ENCODE measurements at regions not wholly inside any gene's neighbourhood (a gene's known extent, or its start where the extent isn't known, plus 50 kb on each side); places are given as distances from the start of the nearest gene placed in this dataset.

DNA sequence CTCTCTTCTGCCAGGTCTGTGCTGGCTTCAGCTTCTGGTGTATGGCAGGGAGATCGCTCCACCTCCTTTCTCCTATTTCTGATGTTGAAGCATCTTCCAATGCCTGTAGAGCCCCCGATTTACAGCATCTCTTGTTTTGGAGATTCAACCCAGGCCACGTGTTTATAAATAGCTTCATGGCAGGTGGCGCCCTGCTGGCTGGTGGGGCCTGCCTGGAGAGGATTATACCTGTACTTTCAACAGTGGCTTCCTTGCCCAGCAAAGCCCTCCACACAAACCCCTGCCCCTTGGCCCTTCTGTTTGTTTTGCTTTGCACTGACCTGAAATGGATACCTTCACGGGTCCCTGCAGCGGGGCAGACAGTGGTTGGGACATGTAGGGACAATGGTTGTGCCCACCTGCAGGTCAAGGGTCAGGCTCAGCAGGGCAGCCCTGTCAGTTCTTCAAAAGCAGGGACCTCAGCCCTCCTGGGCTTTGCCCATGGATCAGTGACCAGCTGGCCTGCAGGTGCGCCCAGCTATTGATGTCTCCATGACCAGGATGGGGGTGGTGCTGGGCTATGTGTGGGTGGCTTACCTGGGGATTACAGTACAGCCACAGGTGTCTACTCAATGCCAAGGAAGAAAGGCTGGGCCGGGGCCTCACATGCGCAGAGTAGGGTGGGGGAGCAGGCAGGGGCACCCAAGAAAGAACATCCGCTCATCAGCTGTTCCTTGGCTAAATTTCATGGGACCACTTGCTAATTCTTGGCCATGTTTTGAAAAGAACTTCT is 112.7 kb upstream of the PRR23C start:
- WGBS, 2 donors: 76 to 84% methylated on average over 10 of the region's 10 CpGs

GRCh38 chr3:139159356-139159755 is 114.7 kb upstream of the PRR23C start:
- no peak for TF ChIP-seq POLR2A (IDR thresholded peaks at IDR 0.05)
- TF ChIP-seq, protein P1, sequence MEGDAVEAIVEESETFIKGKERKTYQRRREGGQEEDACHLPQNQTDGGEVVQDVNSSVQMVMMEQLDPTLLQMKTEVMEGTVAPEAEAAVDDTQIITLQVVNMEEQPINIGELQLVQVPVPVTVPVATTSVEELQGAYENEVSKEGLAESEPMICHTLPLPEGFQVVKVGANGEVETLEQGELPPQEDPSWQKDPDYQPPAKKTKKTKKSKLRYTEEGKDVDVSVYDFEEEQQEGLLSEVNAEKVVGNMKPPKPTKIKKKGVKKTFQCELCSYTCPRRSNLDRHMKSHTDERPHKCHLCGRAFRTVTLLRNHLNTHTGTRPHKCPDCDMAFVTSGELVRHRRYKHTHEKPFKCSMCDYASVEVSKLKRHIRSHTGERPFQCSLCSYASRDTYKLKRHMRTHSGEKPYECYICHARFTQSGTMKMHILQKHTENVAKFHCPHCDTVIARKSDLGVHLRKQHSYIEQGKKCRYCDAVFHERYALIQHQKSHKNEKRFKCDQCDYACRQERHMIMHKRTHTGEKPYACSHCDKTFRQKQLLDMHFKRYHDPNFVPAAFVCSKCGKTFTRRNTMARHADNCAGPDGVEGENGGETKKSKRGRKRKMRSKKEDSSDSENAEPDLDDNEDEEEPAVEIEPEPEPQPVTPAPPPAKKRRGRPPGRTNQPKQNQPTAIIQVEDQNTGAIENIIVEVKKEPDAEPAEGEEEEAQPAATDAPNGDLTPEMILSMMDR (IDR thresholded peaks at IDR 0.05): no peak
- DNase-seq (ENCODE audit: low spot score in 2 of 2): no peak
- 65 to 74% methylated on average over 3 of the region's 3 CpGs for WGBS, 2 donors
- H3K4me3 ChIP-seq (ENCODE audit: low read depth, poor library complexity, severe bottlenecking): no peak overlapping the region
- intact Hi-C loops (cut with DNase I; ENCODE audit: low total_unique reads): no loop called here

More for the DNA sequence above, 112.7 kb upstream of the PRR23C start:
- TF ChIP-seq POLR2A (IDR thresholded peaks at IDR 0.05): no peak
- TF ChIP-seq, protein P1 (IDR thresholded peaks at IDR 0.05): no peak
- no peak overlapping the region for H3K4me3 ChIP-seq (ENCODE audit: low read depth, poor library complexity, severe bottlenecking)
- DNase-seq (ENCODE audit: low spot score in 2 of 2): no peak
- intact Hi-C loops (cut with DNase I; ENCODE audit: low total_unique reads): no loop called here

DNA sequence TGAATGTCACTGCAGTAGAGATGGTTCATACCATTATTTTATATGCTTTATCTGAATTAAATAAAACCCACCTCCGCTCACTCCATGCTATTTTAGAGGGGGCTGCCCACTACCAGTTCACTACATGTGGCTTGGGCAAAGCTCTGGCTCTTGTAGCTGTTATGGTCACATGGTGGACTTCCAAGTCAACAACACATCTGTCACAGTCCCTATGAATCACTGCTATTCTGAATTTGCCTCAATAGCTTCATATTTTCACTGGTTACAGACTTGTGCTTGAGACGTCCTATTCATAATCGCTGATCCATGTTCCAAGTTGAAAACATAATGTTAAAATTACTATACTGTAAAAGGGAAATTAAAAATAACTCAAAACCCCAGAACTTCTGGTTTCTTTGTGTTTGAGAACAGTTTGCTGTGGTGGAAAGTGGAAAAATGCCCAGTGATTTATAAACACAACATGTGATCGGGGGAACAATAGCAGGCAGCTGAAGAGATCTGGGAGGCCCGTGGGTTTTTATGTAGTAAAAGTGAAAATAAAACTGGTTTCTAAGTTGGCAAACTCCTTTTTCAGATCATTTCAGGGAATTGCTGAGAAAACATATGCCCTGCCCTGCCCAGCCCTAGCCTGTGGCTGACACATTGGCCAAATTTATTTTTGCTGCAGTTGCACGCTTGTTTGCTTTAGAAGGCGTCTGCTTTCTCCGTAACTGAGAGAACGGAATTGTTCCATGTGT is 128.8 kb upstream of the PRR23C start:
- TF ChIP-seq, protein P1 (IDR thresholded peaks at IDR 0.05): no peak
- no peak for TF ChIP-seq POLR2A (IDR thresholded peaks at IDR 0.05)
- intact Hi-C loops (cut with DNase I; ENCODE audit: low total_unique reads): no loop called here

GRCh38 chr3:139180489-139180888 is 135.8 kb upstream of the PRR23C start:
- WGBS, 2 donors: 97 to 100% methylated on average over 2 of the region's 2 CpGs
- intact Hi-C loops (cut with DNase I; ENCODE audit: low total_unique reads): no loop called here
- H3K4me3 ChIP-seq (ENCODE audit: low read depth, poor library complexity, severe bottlenecking): no peak overlapping the region
- DNase-seq (ENCODE audit: low spot score in 2 of 2): no peak
- no peak for TF ChIP-seq POLR2A (IDR thresholded peaks at IDR 0.05)
- TF ChIP-seq, protein P1 (IDR thresholded peaks at IDR 0.05): no peak

More for the DNA sequence above, 128.8 kb upstream of the PRR23C start:
- WGBS, 2 donors: 17 to 19% methylated on average over 9 of the region's 9 CpGs
- no peak overlapping the region for H3K4me3 ChIP-seq (ENCODE audit: low read depth, poor library complexity, severe bottlenecking)
- DNase-seq (ENCODE audit: low spot score in 2 of 2): no peak

DNA sequence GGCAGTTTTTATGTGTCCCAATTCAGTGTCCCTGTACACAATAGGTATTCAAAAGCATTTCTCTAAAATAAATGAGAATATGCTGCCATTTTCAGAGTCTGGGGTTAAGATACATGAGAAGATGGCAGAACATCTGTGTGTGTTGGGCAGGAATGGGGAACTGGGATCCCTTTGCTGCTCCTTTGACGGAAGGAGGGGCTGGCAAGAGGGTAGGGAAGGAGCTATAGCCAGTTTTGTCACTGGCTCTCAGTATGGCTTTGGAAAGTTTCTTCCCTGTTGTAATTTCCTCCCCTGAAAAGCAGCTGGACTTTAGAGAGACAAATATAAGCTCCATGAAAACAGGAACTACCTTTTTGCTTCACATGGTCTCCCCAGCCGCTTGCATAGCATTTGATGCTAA is 137.5 kb upstream of the PRR23C start:
- no peak for TF ChIP-seq POLR2A (IDR thresholded peaks at IDR 0.05)
- TF ChIP-seq, protein P1 (IDR thresholded peaks at IDR 0.05): no peak
- WGBS, 2 donors: 54 to 81% methylated on average over 2 of the region's 2 CpGs
- no peak for DNase-seq (ENCODE audit: low spot score in 2 of 2)
- H3K4me3 ChIP-seq (ENCODE audit: low read depth, poor library complexity, severe bottlenecking): no peak overlapping the region
- intact Hi-C loops (cut with DNase I; ENCODE audit: low total_unique reads): no loop called here

Data from lower leg skin (tissue), 4 donors.